ENCODE measurements at regions not wholly inside any gene's neighbourhood (a gene's known extent, or its start where the extent isn't known, plus 50 kb on each side); places are given as distances from the start of the nearest gene placed in this dataset.

GRCh38 chr14:84859116-84859515 lies 670.8 kb upstream of the FLRT2 start:
- Histone ChIP-seq H3K18ac (ENCODE audit: low read depth in 1 of 2, low read length in 2 of 2) (no peak overlapping the region), H2BK12ac (ENCODE audit: low read length in 2 of 2) (no peak overlapping the region), H4K8ac (ENCODE audit: low read length) (no peak overlapping the region), H2BK120ac (ENCODE audit: low read depth, low read length) (no peak overlapping the region), H3K79me1 (replicated peaks; ENCODE audit: low read length, poor library complexity, severe bottlenecking) (no peaks in the 10 kb centered on the region), H3K27ac (ENCODE audit: low read length, poor library complexity, severe bottlenecking) (no peak overlapping the region), H3K4me3 (ENCODE audit: insufficient read depth in 1 of 2, low read depth in 1 of 2, low read length in 2 of 2) (no peak overlapping the region), H2BK15ac (ENCODE audit: low read depth, poor library complexity, severe bottlenecking) (no peak overlapping the region), H2AFZ (ENCODE audit: low read depth, low read length) (no peak overlapping the region), H3K9ac (ENCODE audit: low read length) (no peak overlapping the region), H3K4me2 (ENCODE audit: low read length, poor library complexity, severe bottlenecking) (no peak overlapping the region), H3K23ac (ENCODE audit: low read length in 2 of 2) (no peak overlapping the region), H2BK5ac (ENCODE audit: low read depth, low read length, poor library complexity, severe bottlenecking) (no peak overlapping the region), H3K4me1 (ENCODE audit: control insufficient read depth, insufficient read depth, low read depth, low read length) (no peaks in the 10 kb centered on the region), H3K36me3 (ENCODE audit: control insufficient read depth in 1 of 2, insufficient read depth in 2 of 2, low read depth in 1 of 2, low read length in 2 of 2) (no peaks in the 10 kb centered on the region), H4K91ac (ENCODE audit: low read length) (no peak overlapping the region), H3K4ac (ENCODE audit: low read depth in 1 of 2, low read length in 2 of 2) (no peak overlapping the region), H3K14ac (ENCODE audit: low read length in 2 of 2) (no peak overlapping the region), H3K9me3 (ENCODE audit: control insufficient read depth, low read length) (peaks cover 6% of the 10 kb centered on the region), H3K27me3 (ENCODE audit: control insufficient read depth in 1 of 2, insufficient read depth in 1 of 2, low read length in 2 of 2) (no peaks in the 10 kb centered on the region), H2AK5ac (ENCODE audit: low read length, severe bottlenecking) (no peak overlapping the region)
- DNase-seq = no peak
- 87% methylated on average over 2 of the region's 4 CpGs for WGBS

GRCh38 chr14:84864548-84865271 lies 665.2 kb upstream of the FLRT2 start:
- no peak overlapping the region for H3K4me2 ChIP-seq (ENCODE audit: low read length, poor library complexity, severe bottlenecking)

GRCh38 chr14:84871734-84872133 lies 658.2 kb upstream of the FLRT2 start:
- H3K4ac ChIP-seq (ENCODE audit: low read depth in 1 of 2, low read length in 2 of 2) = no peak overlapping the region
- H3K4me3 ChIP-seq (ENCODE audit: insufficient read depth in 1 of 2, low read depth in 1 of 2, low read length in 2 of 2) = no peak overlapping the region
- H3K18ac ChIP-seq (ENCODE audit: low read depth in 1 of 2, low read length in 2 of 2) = no peak overlapping the region
- H2BK120ac ChIP-seq (ENCODE audit: low read depth, low read length) = no peak overlapping the region
- H2BK12ac ChIP-seq (ENCODE audit: low read length in 2 of 2) = no peak overlapping the region
- no peaks in the 10 kb centered on the region for H3K79me1 ChIP-seq (replicated peaks; ENCODE audit: low read length, poor library complexity, severe bottlenecking)
- WGBS = 98% methylated on average over 2 of the region's 2 CpGs
- no peak overlapping the region for H2AFZ ChIP-seq (ENCODE audit: low read depth, low read length)
- no peak overlapping the region for H3K27ac ChIP-seq (ENCODE audit: low read length, poor library complexity, severe bottlenecking)
- H2BK5ac ChIP-seq (ENCODE audit: low read depth, low read length, poor library complexity, severe bottlenecking) = no peak overlapping the region
- no peaks in the 10 kb centered on the region for H3K4me1 ChIP-seq (ENCODE audit: control insufficient read depth, insufficient read depth, low read depth, low read length)
- no peak overlapping the region for H2BK15ac ChIP-seq (ENCODE audit: low read depth, poor library complexity, severe bottlenecking)
- no peaks in the 10 kb centered on the region for H3K9me3 ChIP-seq (ENCODE audit: control insufficient read depth, low read length)
- no peak overlapping the region for H3K4me2 ChIP-seq (ENCODE audit: low read length, poor library complexity, severe bottlenecking)
- no peak overlapping the region for H3K23ac ChIP-seq (ENCODE audit: low read length in 2 of 2)
- H3K36me3 ChIP-seq (ENCODE audit: control insufficient read depth in 1 of 2, insufficient read depth in 2 of 2, low read depth in 1 of 2, low read length in 2 of 2) = no peaks in the 10 kb centered on the region
- DNase-seq = no peak
- H3K27me3 ChIP-seq (ENCODE audit: control insufficient read depth in 1 of 2, insufficient read depth in 1 of 2, low read length in 2 of 2) = no peaks in the 10 kb centered on the region
- H4K91ac ChIP-seq (ENCODE audit: low read length) = no peak overlapping the region
- H3K14ac ChIP-seq (ENCODE audit: low read length in 2 of 2) = no peak overlapping the region
- H2AK5ac ChIP-seq (ENCODE audit: low read length, severe bottlenecking) = no peak overlapping the region
- no peak overlapping the region for H3K9ac ChIP-seq (ENCODE audit: low read length)
- H4K8ac ChIP-seq (ENCODE audit: low read length) = no peak overlapping the region

More at GRCh38 chr14:84864548-84865271, 665.2 kb upstream of the FLRT2 start:
- Histone ChIP-seq H4K8ac (ENCODE audit: low read length) (no peak overlapping the region), H3K4me3 (ENCODE audit: insufficient read depth in 1 of 2, low read depth in 1 of 2, low read length in 2 of 2) (no peak overlapping the region), H2BK15ac (ENCODE audit: low read depth, poor library complexity, severe bottlenecking) (no peak overlapping the region), H3K4me1 (ENCODE audit: control insufficient read depth, insufficient read depth, low read depth, low read length) (no peaks in the 10 kb centered on the region), H2BK12ac (ENCODE audit: low read length in 2 of 2) (no peak overlapping the region), H3K27me3 (ENCODE audit: control insufficient read depth in 1 of 2, insufficient read depth in 1 of 2, low read length in 2 of 2) (no peaks in the 10 kb centered on the region), H4K91ac (ENCODE audit: low read length) (no peak overlapping the region), H3K79me1 (replicated peaks; ENCODE audit: low read length, poor library complexity, severe bottlenecking) (no peaks in the 10 kb centered on the region), H3K14ac (ENCODE audit: low read length in 2 of 2) (no peak overlapping the region), H2BK5ac (ENCODE audit: low read depth, low read length, poor library complexity, severe bottlenecking) (no peak overlapping the region), H3K9ac (ENCODE audit: low read length) (no peak overlapping the region), H3K18ac (ENCODE audit: low read depth in 1 of 2, low read length in 2 of 2) (no peak overlapping the region), H3K9me3 (ENCODE audit: control insufficient read depth, low read length) (peaks cover 6% of the 10 kb centered on the region), H2AFZ (ENCODE audit: low read depth, low read length) (no peak overlapping the region), H3K27ac (ENCODE audit: low read length, poor library complexity, severe bottlenecking) (no peak overlapping the region), H2BK120ac (ENCODE audit: low read depth, low read length) (no peak overlapping the region), H3K36me3 (ENCODE audit: control insufficient read depth in 1 of 2, insufficient read depth in 2 of 2, low read depth in 1 of 2, low read length in 2 of 2) (no peaks in the 10 kb centered on the region), H2AK5ac (ENCODE audit: low read length, severe bottlenecking) (no peak overlapping the region), H3K4ac (ENCODE audit: low read depth in 1 of 2, low read length in 2 of 2) (no peak overlapping the region), H3K23ac (ENCODE audit: low read length in 2 of 2) (no peak overlapping the region)
- WGBS = 100% methylated on average over 2 of the region's 2 CpGs
- DNase-seq = no peak

GRCh38 chr14:84874436-84874835 lies 655.5 kb upstream of the FLRT2 start:
- Histone ChIP-seq H3K18ac (ENCODE audit: low read depth in 1 of 2, low read length in 2 of 2) (no peak overlapping the region), H3K36me3 (ENCODE audit: control insufficient read depth in 1 of 2, insufficient read depth in 2 of 2, low read depth in 1 of 2, low read length in 2 of 2) (no peaks in the 10 kb centered on the region)
- no CpG with 5 or more reads among the region's 2 CpGs for WGBS

More at GRCh38 chr14:84874436-84874835, 655.5 kb upstream of the FLRT2 start:
- H3K27me3 ChIP-seq (ENCODE audit: control insufficient read depth in 1 of 2, insufficient read depth in 1 of 2, low read length in 2 of 2) = no peaks in the 10 kb centered on the region
- no peak overlapping the region for H2BK120ac ChIP-seq (ENCODE audit: low read depth, low read length)
- no peaks in the 10 kb centered on the region for H3K4me1 ChIP-seq (ENCODE audit: control insufficient read depth, insufficient read depth, low read depth, low read length)
- no peak overlapping the region for H3K4ac ChIP-seq (ENCODE audit: low read depth in 1 of 2, low read length in 2 of 2)
- no peak overlapping the region for H3K9ac ChIP-seq (ENCODE audit: low read length)
- no peak overlapping the region for H4K91ac ChIP-seq (ENCODE audit: low read length)
- no peaks in the 10 kb centered on the region for H3K79me1 ChIP-seq (replicated peaks; ENCODE audit: low read length, poor library complexity, severe bottlenecking)
- no peak overlapping the region for H3K4me2 ChIP-seq (ENCODE audit: low read length, poor library complexity, severe bottlenecking)
- H3K9me3 ChIP-seq (ENCODE audit: control insufficient read depth, low read length) = no peaks in the 10 kb centered on the region
- no peak overlapping the region for H3K4me3 ChIP-seq (ENCODE audit: insufficient read depth in 1 of 2, low read depth in 1 of 2, low read length in 2 of 2)
- no peak overlapping the region for H3K23ac ChIP-seq (ENCODE audit: low read length in 2 of 2)
- H4K8ac ChIP-seq (ENCODE audit: low read length) = no peak overlapping the region
- no peak for DNase-seq
- H2AK5ac ChIP-seq (ENCODE audit: low read length, severe bottlenecking) = no peak overlapping the region
- H2BK5ac ChIP-seq (ENCODE audit: low read depth, low read length, poor library complexity, severe bottlenecking) = no peak overlapping the region
- no peak overlapping the region for H2BK15ac ChIP-seq (ENCODE audit: low read depth, poor library complexity, severe bottlenecking)
- no peak overlapping the region for H2AFZ ChIP-seq (ENCODE audit: low read depth, low read length)
- no peak overlapping the region for H3K27ac ChIP-seq (ENCODE audit: low read length, poor library complexity, severe bottlenecking)
- H3K14ac ChIP-seq (ENCODE audit: low read length in 2 of 2) = no peak overlapping the region
- no peak overlapping the region for H2BK12ac ChIP-seq (ENCODE audit: low read length in 2 of 2)
